ENCODE measurements at regions not wholly inside any gene's neighbourhood (a gene's known extent, or its start where the extent isn't known, plus 50 kb on each side); places are given as distances from the start of the nearest gene placed in this dataset.

DNA sequence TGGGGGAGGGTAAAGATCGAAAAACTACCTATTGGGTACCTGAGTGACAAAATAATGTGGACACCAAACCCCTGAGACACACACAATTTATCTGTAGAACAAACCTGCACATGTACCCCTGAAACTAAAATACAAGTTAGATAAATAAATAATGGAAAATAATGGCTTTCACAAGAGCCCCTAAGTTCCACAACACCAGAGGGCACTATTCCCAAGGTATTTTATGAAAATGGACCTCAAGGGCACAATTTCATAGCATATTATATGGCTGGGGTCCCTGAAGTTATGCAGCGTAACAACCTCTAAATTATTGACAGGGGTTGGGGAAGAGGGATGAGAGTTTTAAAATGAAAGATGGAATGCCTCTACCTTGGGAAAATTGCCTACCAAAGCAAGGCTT, 81.3 kb upstream of the TMEM33 start:
- H2AFZ ChIP-seq (ENCODE audit: low read depth, low read length): no peak overlapping the region
- H3K9me1 ChIP-seq (replicated peaks; ENCODE audit: control insufficient read depth, extremely low read depth, insufficient read depth, low read length): no peaks in the 10 kb centered on the region
- BruUV-seq (replicated peaks): no TSS peak
- H3K9me3 ChIP-seq (replicated peaks; ENCODE audit: control insufficient read depth, insufficient read depth, low read length): no peaks in the 10 kb centered on the region
- dilution Hi-C loops (cut with MboI; ENCODE audit: extremely low pct_ligation_motif_present, low sequenced_read_pairs): no loop called here
- H3K4me2 ChIP-seq (ENCODE audit: insufficient read depth, low read length): no peak overlapping the region
- DNase-seq (ENCODE audit: low read depth, low spot score) (no peak), FAIRE-seq (no peak)
- H3K9ac ChIP-seq (replicated peaks; ENCODE audit: extremely low read depth, insufficient read depth, low read length): no peak overlapping the region
- intact Hi-C loops (cut with micrococcal nuclease): no loop called here
- TF ChIP-seq FOS (IDR thresholded peaks at IDR 0.05; ENCODE audit: borderline replicate concordance, insufficient read depth, low read length) (no peak), POLR2A (IDR thresholded peaks at IDR 0.05; ENCODE audit: low read depth, low read length) (no peak), EZH2 (IDR thresholded peaks at IDR 0.05; ENCODE audit: borderline replicate concordance, low read depth, low read length, severe bottlenecking) (no peak), GATA2 (IDR thresholded peaks at IDR 0.05; ENCODE audit: insufficient read depth, insufficient read length, low read depth, low read length) (no peak), JUN (IDR thresholded peaks at IDR 0.05; ENCODE audit: borderline replicate concordance, insufficient read depth, insufficient read length, low read depth) (no peak), MAX (IDR thresholded peaks at IDR 0.05; ENCODE audit: insufficient read depth, insufficient read length) (no peak), CTCF (IDR thresholded peaks at IDR 0.05; ENCODE audit: extremely low read depth in 1 of 2, insufficient read depth in 1 of 2, low read depth in 1 of 2, low read length in 2 of 2) (no peak), POLR2AphosphoS5 (IDR thresholded peaks at IDR 0.05; ENCODE audit: insufficient read depth, low read depth, low read length) (no peak), MYC (IDR thresholded peaks at IDR 0.05; ENCODE audit: low read depth, low read length) (no peak)
- no peak overlapping the region for H3K4me3 ChIP-seq (replicated peaks in 1 of 3; ENCODE audit: insufficient read depth in 1 of 3, low read depth in 1 of 3, low read length in 3 of 3)
- no peaks in the 10 kb centered on the region for H3K79me2 ChIP-seq (ENCODE audit: control insufficient read depth, insufficient read depth, low read length)
- H4K20me1 ChIP-seq (replicated peaks; ENCODE audit: control insufficient read depth, extremely low read depth, insufficient read depth, low read length): no peaks in the 10 kb centered on the region
- H3K36me3 ChIP-seq (ENCODE audit: control insufficient read depth in 2 of 2, extremely low read depth in 1 of 2, insufficient read depth in 2 of 2, low read length in 2 of 2): no peaks in the 10 kb centered on the region
- POLR2A ChIA-PET: no interaction called here
- no peaks in the 10 kb centered on the region for H3K4me1 ChIP-seq (ENCODE audit: control insufficient read depth, extremely low read depth, insufficient read depth, low read length)
- H3K27ac ChIP-seq (ENCODE audit: insufficient read depth, low read depth, low read length): no peak overlapping the region
- peaks cover 17 to 26% of the 10 kb centered on the region in 2 experiments for H3K27me3 ChIP-seq (ENCODE audit: control insufficient read depth in 2 of 2, insufficient read depth in 2 of 2, low read length in 2 of 2)
- CTCF ChIA-PET: interaction anchor here (1.5 kb wide), 1 partner anchor 58 kb away, joined by 3 read pairs; no protein-coding TSS in a partner anchor
